Naive B cell (primary cell): ENCODE measurements at regions not wholly inside any gene's neighbourhood (a gene's known extent, or its start where the extent isn't known, plus 50 kb on each side); places are given as distances from the start of the nearest gene placed in this dataset.
"Not testable (repeated sequence)": the region's sequence is repeated elsewhere in the genome, so short reads cannot be mapped to it uniquely, and the experiment has no call there.

ENCODE experiments used
- ATAC-seq, 2 donors: fragments of 150-1000 bp; cut with Tn5 transposase; 2 replicates each; pipeline ENCODE4 v1.10.0; 2021; ENCODE audit warnings: low read depth in 2 of 2, mild to moderate bottlenecking in 2 of 2, moderate library complexity in 2 of 2
- DNase-seq: peaks from one replicate; pipeline ENCODE4 v3.0.0; 2022
- H3K27ac Mint-ChIP-seq, 6 donors: one replicate each; pipeline ENCODE4 v1.8.0; 2020 to 2022; ENCODE audit warnings: mild to moderate bottlenecking in 6 of 6, mixed read lengths in 6 of 6, moderate library complexity in 5 of 6, inconsistent platforms in 2 of 6
- H3K27me3 Mint-ChIP-seq, 3 donors: one replicate each; pipeline ENCODE4 v1.8.0; 2021 to 2022; ENCODE audit warnings: mixed read lengths in 3 of 3, mild to moderate bottlenecking in 1 of 3
- H3K36me3 Mint-ChIP-seq, 2 donors: one replicate each; pipeline ENCODE4 v1.8.0; 2020 to 2022; ENCODE audit warnings: mixed read lengths in 2 of 2, inconsistent platforms in 1 of 2, mild to moderate bottlenecking in 1 of 2
- H3K4me1 Mint-ChIP-seq, 3 donors: one replicate each; pipeline ENCODE4 v1.8.0; 2020 to 2022; ENCODE audit warnings: mixed read lengths in 3 of 3, inconsistent platforms in 1 of 3, mild to moderate bottlenecking in 1 of 3, moderate library complexity in 1 of 3
- H3K4me3 Mint-ChIP-seq, 8 donors: one replicate each; pipeline ENCODE4 v1.8.0; 2020 to 2022; ENCODE audit warnings: mild to moderate bottlenecking in 8 of 8, mixed read lengths in 8 of 8, moderate library complexity in 8 of 8, inconsistent platforms in 2 of 8
- H3K9me3 Mint-ChIP-seq, 7 donors: one replicate each; pipeline ENCODE4 v1.8.0; 2020 to 2022; ENCODE audit warnings: mixed read lengths in 7 of 7, mild to moderate bottlenecking in 5 of 7, inconsistent platforms in 2 of 7, moderate library complexity in 1 of 7

GRCh38 chr21:34006611-34007168 lies 66.7 kb upstream of the MRPS6 start:
- no peak overlapping the region for H3K27ac Mint-ChIP-seq
- H3K9me3 Mint-ChIP-seq, result peaks cover 0 to 13% (median 7%) of the 10 kb centered on the region in 7 donors
- H3K4me3 Mint-ChIP-seq, result no peak overlapping the region
- H3K27me3 Mint-ChIP-seq, result no peaks in the 10 kb centered on the region
- DNase-seq (no peak), ATAC-seq (no peak)
- H3K4me1 Mint-ChIP-seq, result no peaks in the 10 kb centered on the region
- no peaks in the 10 kb centered on the region for H3K36me3 Mint-ChIP-seq

GRCh38 chr21:34004974-34005373 lies 68.4 kb upstream of the MRPS6 start:
- H3K27me3 Mint-ChIP-seq, result no peaks in the 10 kb centered on the region
- no peak overlapping the region for H3K27ac Mint-ChIP-seq
- H3K4me3 Mint-ChIP-seq, result no peak overlapping the region
- no peak for ATAC-seq
- no peaks in the 10 kb centered on the region for H3K36me3 Mint-ChIP-seq
- H3K9me3 Mint-ChIP-seq, result peaks cover 0 to 7% (median 0%) of the 10 kb centered on the region in 7 donors
- DNase-seq, result no peak
- H3K4me1 Mint-ChIP-seq, result no peaks in the 10 kb centered on the region

GRCh38 chr21:34004013-34004938 lies 69.1 kb upstream of the MRPS6 start:
- Mint-ChIP-seq H3K27me3 (no peaks in the 10 kb centered on the region), H3K27ac (no peak overlapping the region), H3K9me3 (peaks cover 0 to 7% (median 0%) of the 10 kb centered on the region in 7 donors), H3K4me3 (no peak overlapping the region), H3K4me1 (no peaks in the 10 kb centered on the region), H3K36me3 (no peaks in the 10 kb centered on the region)
- ATAC-seq (no peak), DNase-seq (no peak)

- ATAC-seq, result no peak
- no peaks in the 10 kb centered on the region for H3K4me1 Mint-ChIP-seq
These were observed 70.0 kb upstream of the MRPS6 start for GRCh38 chr21:34003428-34003827.

GRCh38 chr21:34000375-34000774 lies 73.0 kb upstream of the MRPS6 start:
- Mint-ChIP-seq H3K27ac (no peak overlapping the region), H3K9me3 (peaks cover 0 to 13% (median 2%) of the 10 kb centered on the region in 7 donors), H3K4me3 (no peak overlapping the region), H3K36me3 (no peaks in the 10 kb centered on the region), H3K27me3 (no peaks in the 10 kb centered on the region), H3K4me1 (no peaks in the 10 kb centered on the region)
- ATAC-seq (no peak), DNase-seq (no peak)

More at GRCh38 chr21:34003428-34003827, 70.0 kb upstream of the MRPS6 start:
- DNase-seq, result no peak
- no peak overlapping the region for H3K4me3 Mint-ChIP-seq
- H3K36me3 Mint-ChIP-seq, result no peaks in the 10 kb centered on the region
- peak overlapping the region in 1 of 6 donors; percentile 34 for H3K27ac Mint-ChIP-seq
- no peaks in the 10 kb centered on the region for H3K27me3 Mint-ChIP-seq
- peaks cover 0 to 7% (median 0%) of the 10 kb centered on the region in 7 donors for H3K9me3 Mint-ChIP-seq

GRCh38 chr21:33998809-33999208 lies 74.6 kb upstream of the MRPS6 start:
- no peak overlapping the region for H3K27ac Mint-ChIP-seq
- peaks cover 1 to 9% (median 3%) of the 10 kb centered on the region in 7 donors for H3K9me3 Mint-ChIP-seq
- peaks cover 0 to 4% of the 10 kb centered on the region in 2 donors for H3K36me3 Mint-ChIP-seq
- no peak for ATAC-seq
- peak overlapping the region in 1 of 8 donors; percentile 0 for H3K4me3 Mint-ChIP-seq
- no peaks in the 10 kb centered on the region for H3K27me3 Mint-ChIP-seq
- peaks cover 4 to 5% (median 4%) of the 10 kb centered on the region in 3 donors for H3K4me1 Mint-ChIP-seq
- DNase-seq, result no peak

- DNase-seq (no peak), ATAC-seq (no peak)
- H3K4me1 Mint-ChIP-seq, result peaks cover 8 to 9% (median 9%) of the 10 kb centered on the region in 3 donors
- H3K9me3 Mint-ChIP-seq, result peaks cover 2 to 10% (median 7%) of the 10 kb centered on the region in 7 donors
- H3K4me3 Mint-ChIP-seq, result no peak overlapping the region
- H3K36me3 Mint-ChIP-seq, result peaks cover 0 to 8% of the 10 kb centered on the region in 2 donors
- H3K27me3 Mint-ChIP-seq, result no peaks in the 10 kb centered on the region
- H3K27ac Mint-ChIP-seq, result no peak overlapping the region
These were observed 75.0 kb upstream of the MRPS6 start for GRCh38 chr21:33998402-33998801.

GRCh38 chr21:33997436-33997835 lies 75.9 kb upstream of the MRPS6 start:
- H3K27me3 Mint-ChIP-seq, result no peaks in the 10 kb centered on the region
- H3K27ac Mint-ChIP-seq, result no peak overlapping the region

GRCh38 chr21:33994373-33994772 lies 78.8 kb upstream of the ATP5PO start:
- Mint-ChIP-seq H3K27ac (peak overlapping the region in 2 of 6 donors; percentile 90 to 98), H3K27me3 (peaks cover 0 to 5% (median 3%) of the 10 kb centered on the region in 3 donors)

More at GRCh38 chr21:33997436-33997835, 75.9 kb upstream of the MRPS6 start:
- DNase-seq (no peak), ATAC-seq (no peak)
- Mint-ChIP-seq H3K4me3 (no peak overlapping the region), H3K36me3 (peaks cover 0 to 9% of the 10 kb centered on the region in 2 donors), H3K9me3 (peaks cover 2 to 12% (median 7%) of the 10 kb centered on the region in 7 donors), H3K4me1 (peaks cover 9 to 13% (median 12%) of the 10 kb centered on the region in 3 donors)

GRCh38 chr21:33993286-33994231 lies 78.0 kb upstream of the ATP5PO start:
- peak overlapping the region; percentile 90 to 98 (median 92) for H3K27ac Mint-ChIP-seq
- peak overlapping the region in 7 of 8 donors; percentile 0 to 81 (median 54) for H3K4me3 Mint-ChIP-seq
- peaks cover 0 to 15% of the 10 kb centered on the region in 2 donors for H3K36me3 Mint-ChIP-seq
- ATAC-seq (peak; percentile 99), DNase-seq (peak; percentile 27)
- peaks cover 9 to 16% (median 13%) of the 10 kb centered on the region in 3 donors for H3K4me1 Mint-ChIP-seq
- peaks cover 0 to 5% (median 3%) of the 10 kb centered on the region in 3 donors for H3K27me3 Mint-ChIP-seq
- peaks cover 2 to 20% (median 7%) of the 10 kb centered on the region in 7 donors for H3K9me3 Mint-ChIP-seq

More at GRCh38 chr21:33994373-33994772, 78.8 kb upstream of the ATP5PO start:
- ATAC-seq, result no peak
- DNase-seq, result no peak
- peaks cover 0 to 15% of the 10 kb centered on the region in 2 donors for H3K36me3 Mint-ChIP-seq
- peaks cover 2 to 20% (median 7%) of the 10 kb centered on the region in 7 donors for H3K9me3 Mint-ChIP-seq
- H3K4me1 Mint-ChIP-seq, result peaks cover 9 to 16% (median 13%) of the 10 kb centered on the region in 3 donors
- peak overlapping the region in 2 of 8 donors; percentile 36 to 58 for H3K4me3 Mint-ChIP-seq

- H3K36me3 Mint-ChIP-seq, result peaks cover 0 to 15% of the 10 kb centered on the region in 2 donors
- not testable (repeated sequence) for H3K4me3 Mint-ChIP-seq, DNase-seq, ATAC-seq, H3K27me3 Mint-ChIP-seq, H3K27ac Mint-ChIP-seq
- peaks cover 2 to 20% (median 7%) of the 10 kb centered on the region in 7 donors for H3K9me3 Mint-ChIP-seq
- peaks cover 9 to 16% (median 13%) of the 10 kb centered on the region in 3 donors for H3K4me1 Mint-ChIP-seq
These were observed 76.8 kb upstream of the ATP5PO start for GRCh38 chr21:33992412-33992811.

GRCh38 chr21:33991133-33991532 lies 75.5 kb upstream of the ATP5PO start:
- Mint-ChIP-seq H3K27ac (peak overlapping the region in 3 of 6 donors; percentile 0 to 55 (median 52)), H3K4me1 (peaks cover 9 to 16% (median 13%) of the 10 kb centered on the region in 3 donors), H3K4me3 (peak overlapping the region in 1 of 8 donors; percentile 8), H3K27me3 (peaks cover 3 to 12% (median 6%) of the 10 kb centered on the region in 3 donors), H3K9me3 (peaks cover 0 to 20% (median 7%) of the 10 kb centered on the region in 7 donors), H3K36me3 (peaks cover 0 to 15% of the 10 kb centered on the region in 2 donors)
- ATAC-seq, result no peak
- no peak for DNase-seq
